AG10803 (cell line): ENCODE measurements at regions not wholly inside any gene's neighbourhood (a gene's known extent, or its start where the extent isn't known, plus 50 kb on each side); places are given as distances from the start of the nearest gene placed in this dataset.
A peak's percentile ranks its signal among the peaks of the same experiment; 100 is the strongest.

Source experiments
- DNase-seq: peaks from one replicate; pipeline ENCODE4 v3.0.0; 2010; ENCODE audit warnings: low read depth
- H3K4me3 ChIP-seq: 2 replicates; pipeline ENCODE4 v1.5.1; 2011; ENCODE audit warnings: mild to moderate bottlenecking, low read length, control low read depth
- CTCF ChIP-seq: conservative IDR thresholded peaks from 2 replicates; pipeline ENCODE4 v1.5.1; 2011; ENCODE audit warnings: mild to moderate bottlenecking, low read length, control low read depth, inconsistent platforms

GRCh38 chr6:134739299-134740026 lies 210.4 kb downstream of the ALDH8A1 start:
- no peak for DNase-seq
- no peak for TF ChIP-seq CTCF
- H3K4me3 ChIP-seq, result no peak overlapping the region

GRCh38 chr6:134738211-134738885 lies 211.6 kb downstream of the ALDH8A1 start:
- no peak for DNase-seq
- no peak for TF ChIP-seq CTCF
- no peak overlapping the region for H3K4me3 ChIP-seq

GRCh38 chr6:134735461-134735860 lies 214.4 kb downstream of the ALDH8A1 start:
- DNase-seq, result no peak
- H3K4me3 ChIP-seq, result no peak overlapping the region
- TF ChIP-seq CTCF, result no peak

GRCh38 chr6:134734312-134734869 lies 215.5 kb downstream of the ALDH8A1 start:
- DNase-seq, result no peak
- no peak for TF ChIP-seq CTCF
- no peak overlapping the region for H3K4me3 ChIP-seq

- H3K4me3 ChIP-seq, result no peak overlapping the region
- no peak for TF ChIP-seq CTCF
- DNase-seq, result peak; percentile 8
Observed at GRCh38 chr6:134733801-134734200, 216.1 kb downstream of the ALDH8A1 start.

GRCh38 chr6:134732763-134733162 lies 217.1 kb downstream of the ALDH8A1 start:
- no peak for TF ChIP-seq CTCF
- peak; percentile 28 for DNase-seq
- no peak overlapping the region for H3K4me3 ChIP-seq

- DNase-seq, result no peak
- H3K4me3 ChIP-seq, result no peak overlapping the region
- TF ChIP-seq CTCF, result no peak
Observed at GRCh38 chr6:134731615-134732014, 218.3 kb downstream of the ALDH8A1 start.
